GM12878 (cell line): ENCODE measurements at regions not wholly inside any gene's neighbourhood (a gene's known extent, or its start where the extent isn't known, plus 50 kb on each side); places are given as distances from the start of the nearest gene placed in this dataset.

Experiments used
- ATAC-seq: fragments of 200-7000 bp; cut with Tn5 transposase; 3 replicates; pipeline ENCODE4 v1.9.1; 2020; ENCODE audit warnings: mild to moderate bottlenecking, moderate library complexity
- BruUV-seq: library from RNA; stranded (reverse); fragments of 400-500 nt; replicated peaks from 2 replicates; lab custom pipeline; 2021; lab: Mats Ljungman, UMichigan
- CTCF ChIA-PET: fragments of 300-600 bp; sonication (Branson Sonifier 250); formaldehyde crosslinking; extraction: SDS; loops from one replicate; lab custom pipeline; 2021; ENCODE audit warnings: inconsistent platforms; lab: Yijun Ruan, JAX
- POLR2A ChIA-PET: fragments of 350-600 bp; formaldehyde crosslinking; extraction: SDS; loops from one replicate; lab custom pipeline; 2021; ENCODE audit warnings: inconsistent platforms; lab: Charles Lee
- RAD21 ChIA-PET: fragments of 300-600 bp; sonication (Branson Sonifier 250); formaldehyde crosslinking; loops from one replicate; lab custom pipeline; 2023; ENCODE audit warnings: antibody characterized with exemption; ENCODE audit not compliant: unreplicated experiment; lab: Charles Lee
- SMC1A ChIA-PET: fragments of 300-600 bp; sonication (Branson Sonifier 250); formaldehyde crosslinking; loops from one replicate; lab custom pipeline; 2023; ENCODE audit not compliant: unreplicated experiment, uncharacterized antibody; lab: Charles Lee
- DNase-seq: peaks from one replicate; pipeline ENCODE4 v3.0.0-alpha.2; 2011; ENCODE audit warnings: low read depth, low spot score
- FAIRE-seq: peaks from 3 replicates; lab custom pipeline; 2011; peaks lifted over from hg19 to GRCh38; lab: Jason Lieb, UNC
- H2AFZ ChIP-seq: 2 replicates; pipeline ENCODE4 v1.6.0; 2011; ENCODE audit warnings: low read depth, low read length, control low read depth; ENCODE audit not compliant: control insufficient read depth
- H3K27ac ChIP-seq: 2 replicates; pipeline ENCODE4 v1.5.1; 2011; ENCODE audit warnings: control low read depth; ENCODE audit not compliant: control insufficient read depth, insufficient read depth
- H3K27me3 ChIP-seq, 2 experiments: replicated peaks in 1 of 2; 2 replicates each; pipeline versions ENCODE4 v1.6.0 to v1.6.1; 2011; ENCODE audit warnings: low read length in 1 of 2; ENCODE audit not compliant: control insufficient read depth in 2 of 2, insufficient read depth in 2 of 2
- H3K36me3 ChIP-seq, 2 experiments: 2 replicates each; pipeline ENCODE4 v1.5.1; 2011; ENCODE audit warnings: low read length in 1 of 2; ENCODE audit not compliant: control insufficient read depth in 2 of 2, insufficient read depth in 2 of 2
- H3K4me1 ChIP-seq: 2 replicates; pipeline ENCODE4 v1.6.1; 2011; ENCODE audit warnings: mild to moderate bottlenecking, low read length, moderate library complexity, mixed read lengths; ENCODE audit not compliant: control insufficient read depth, insufficient read depth
- H3K4me2 ChIP-seq: 2 replicates; pipeline ENCODE4 v1.6.0; 2011; ENCODE audit warnings: control low read depth; ENCODE audit not compliant: control insufficient read depth, insufficient read depth
- H3K4me3 ChIP-seq: fragments of 200-600 bp; sonication (generic); 2 replicates; pipeline ENCODE4 v1.5.1; 2016
- H3K79me2 ChIP-seq: 2 replicates; pipeline ENCODE4 v1.6.0; 2011; ENCODE audit warnings: low read length; ENCODE audit not compliant: control insufficient read depth, insufficient read depth
- H3K9ac ChIP-seq: 2 replicates; pipeline ENCODE4 v1.8.0; 2011; ENCODE audit warnings: low read length, control low read depth, mixed read lengths; ENCODE audit not compliant: control insufficient read depth, insufficient read depth
- H3K9me3 ChIP-seq: replicated peaks from 3 replicates; pipeline ENCODE4 v1.5.1; 2011; ENCODE audit warnings: mild to moderate bottlenecking, low read length; ENCODE audit not compliant: control insufficient read depth, insufficient read depth
- H4K20me1 ChIP-seq: 2 replicates; pipeline ENCODE4 v1.6.0; 2011; ENCODE audit not compliant: control insufficient read depth, insufficient read depth
- CREB1 ChIP-seq: IDR thresholded peaks from 2 replicates; pipeline ENCODE4 v1.6.1; 2012; ENCODE audit warnings: low read depth, mild to moderate bottlenecking, inconsistent platforms
- GATAD2B ChIP-seq: fragments of 450-650 bp; conservative IDR thresholded peaks from 2 replicates; pipeline ENCODE4 v1.6.1; 2017; ENCODE audit warnings: low read depth, mild to moderate bottlenecking, moderate library complexity
- POLR2A ChIP-seq: IDR thresholded peaks from 2 replicates; pipeline ENCODE4 v1.6.1; 2011; ENCODE audit warnings: low read depth, mild to moderate bottlenecking, low read length
- RAD21 ChIP-seq: IDR thresholded peaks from 2 replicates; pipeline ENCODE4 v1.6.1; 2011; ENCODE audit warnings: mild to moderate bottlenecking, low read depth, low read length, moderate library complexity; ENCODE audit not compliant: insufficient read depth
- SMC3 ChIP-seq: IDR thresholded peaks from 2 replicates; pipeline ENCODE4 v1.6.1; 2011; ENCODE audit warnings: low read length, improper control_type of control experiment, borderline replicate concordance
- YY1 ChIP-seq: IDR thresholded peaks from 2 replicates; pipeline ENCODE4 v1.6.1; 2011; ENCODE audit warnings: low read depth, mild to moderate bottlenecking, low read length
- WGBS: methylation state at CpG from one replicate; pipeline ENCODE4 v1.1.6; 2016; ENCODE audit warnings: low lambda C conversion rate; ENCODE audit not compliant: insufficient replicate concordance, insufficient coverage; ENCODE audit errors: missing lambda C conversion rate; 5-methylcytosine and 5-hydroxymethylcytosine counted together
- in situ Hi-C: fragments of 300-500 bp; cut with MboI; formaldehyde crosslinking; loops from 9 replicates; pipeline ENCODE4 v1.14.3; 2018; ENCODE audit warnings: mixed read lengths
- intact Hi-C: fragments of 100-400 bp; cut with micrococcal nuclease; formaldehyde crosslinking; loops from one replicate; pipeline ENCODE4 v1.14.2; 2022; ENCODE audit not compliant: unreplicated experiment
- TF ChIP-seq, protein P1 (sequence below): fragments of 450-650 bp; IDR thresholded peaks from 2 replicates; pipeline ENCODE4 v1.6.1; 2017; ENCODE audit warnings: low read depth, mild to moderate bottlenecking, moderate library complexity
- TF ChIP-seq, protein P2 (sequence below), 3 experiments: IDR thresholded peaks in 2 of 3; conservative IDR thresholded peaks in 1 of 3; 2 replicates each; pipeline ENCODE4 v1.5.1; 2011; ENCODE audit warnings: low read depth in 3 of 3, low read length in 3 of 3, mild to moderate bottlenecking in 3 of 3, control low read depth in 2 of 3, moderate library complexity in 2 of 3, inconsistent platforms in 1 of 3, mixed read lengths in 1 of 3; ENCODE audit not compliant: control insufficient read depth in 2 of 3, insufficient read depth in 1 of 3; ENCODE audit errors: extremely low read depth in 1 of 3

DNA sequence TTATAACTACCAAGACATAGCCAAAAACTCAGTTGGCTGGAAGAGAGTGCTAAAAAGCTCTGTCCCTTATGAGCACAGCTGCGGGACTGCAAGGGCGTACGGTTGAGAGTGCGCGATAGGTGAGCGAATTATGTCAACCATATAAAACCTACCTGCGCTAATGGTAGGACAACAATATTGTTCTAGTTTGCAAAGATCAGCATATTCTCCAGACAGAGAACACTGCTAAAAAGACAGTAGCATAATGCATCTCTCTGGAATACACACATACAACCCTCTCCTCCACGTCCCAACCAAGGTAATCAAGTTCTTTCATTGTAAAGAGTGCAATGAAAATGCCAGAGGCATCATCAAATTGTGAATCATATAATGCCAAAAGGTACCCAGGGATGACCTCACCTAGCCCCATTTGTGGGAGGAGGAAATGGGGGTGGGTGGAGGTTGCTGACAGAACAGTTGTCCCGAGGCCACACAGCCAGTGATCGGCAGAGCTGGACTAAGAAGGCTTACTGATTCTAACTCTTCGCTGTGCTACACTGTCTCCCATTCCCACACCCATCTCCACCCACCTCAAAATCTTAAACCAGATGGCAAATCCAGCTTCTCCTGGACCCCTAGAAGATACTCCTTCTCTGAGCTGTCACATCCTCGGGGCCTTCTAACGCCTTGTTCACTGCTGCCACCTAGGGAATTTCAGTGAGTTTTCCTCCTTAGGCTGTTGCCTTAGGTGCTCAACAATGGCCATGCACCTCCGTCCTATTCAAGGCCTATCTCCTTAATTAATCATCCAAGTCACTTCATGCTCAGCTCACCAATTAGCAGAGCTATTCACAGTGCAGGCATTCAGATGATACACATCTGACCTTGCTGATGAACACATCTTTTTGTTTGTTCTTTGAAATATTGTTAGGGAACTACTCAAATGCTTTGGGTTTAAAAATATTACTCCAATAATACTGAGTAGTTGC lies 60.7 kb downstream of the RPL22L1 start:
- 71% methylated on average over 14 of the region's 14 CpGs for WGBS
- Histone ChIP-seq H3K4me1 (no peaks in the 10 kb centered on the region), H3K9me3 (no peaks in the 10 kb centered on the region)
- TF ChIP-seq RAD21: peak; percentile 61
- no peak for TF ChIP-seq POLR2A
- TF ChIP-seq, protein P1, sequence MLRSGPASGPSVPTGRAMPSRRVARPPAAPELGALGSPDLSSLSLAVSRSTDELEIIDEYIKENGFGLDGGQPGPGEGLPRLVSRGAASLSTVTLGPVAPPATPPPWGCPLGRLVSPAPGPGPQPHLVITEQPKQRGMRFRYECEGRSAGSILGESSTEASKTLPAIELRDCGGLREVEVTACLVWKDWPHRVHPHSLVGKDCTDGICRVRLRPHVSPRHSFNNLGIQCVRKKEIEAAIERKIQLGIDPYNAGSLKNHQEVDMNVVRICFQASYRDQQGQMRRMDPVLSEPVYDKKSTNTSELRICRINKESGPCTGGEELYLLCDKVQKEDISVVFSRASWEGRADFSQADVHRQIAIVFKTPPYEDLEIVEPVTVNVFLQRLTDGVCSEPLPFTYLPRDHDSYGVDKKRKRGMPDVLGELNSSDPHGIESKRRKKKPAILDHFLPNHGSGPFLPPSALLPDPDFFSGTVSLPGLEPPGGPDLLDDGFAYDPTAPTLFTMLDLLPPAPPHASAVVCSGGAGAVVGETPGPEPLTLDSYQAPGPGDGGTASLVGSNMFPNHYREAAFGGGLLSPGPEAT: no peak
- no peak for TF ChIP-seq CREB1
- peak; percentile 42; the same call in 1 of the 2 replicates for TF ChIP-seq SMC3
- no peak for TF ChIP-seq GATAD2B
- no peak for TF ChIP-seq YY1
- TF ChIP-seq, protein P2, sequence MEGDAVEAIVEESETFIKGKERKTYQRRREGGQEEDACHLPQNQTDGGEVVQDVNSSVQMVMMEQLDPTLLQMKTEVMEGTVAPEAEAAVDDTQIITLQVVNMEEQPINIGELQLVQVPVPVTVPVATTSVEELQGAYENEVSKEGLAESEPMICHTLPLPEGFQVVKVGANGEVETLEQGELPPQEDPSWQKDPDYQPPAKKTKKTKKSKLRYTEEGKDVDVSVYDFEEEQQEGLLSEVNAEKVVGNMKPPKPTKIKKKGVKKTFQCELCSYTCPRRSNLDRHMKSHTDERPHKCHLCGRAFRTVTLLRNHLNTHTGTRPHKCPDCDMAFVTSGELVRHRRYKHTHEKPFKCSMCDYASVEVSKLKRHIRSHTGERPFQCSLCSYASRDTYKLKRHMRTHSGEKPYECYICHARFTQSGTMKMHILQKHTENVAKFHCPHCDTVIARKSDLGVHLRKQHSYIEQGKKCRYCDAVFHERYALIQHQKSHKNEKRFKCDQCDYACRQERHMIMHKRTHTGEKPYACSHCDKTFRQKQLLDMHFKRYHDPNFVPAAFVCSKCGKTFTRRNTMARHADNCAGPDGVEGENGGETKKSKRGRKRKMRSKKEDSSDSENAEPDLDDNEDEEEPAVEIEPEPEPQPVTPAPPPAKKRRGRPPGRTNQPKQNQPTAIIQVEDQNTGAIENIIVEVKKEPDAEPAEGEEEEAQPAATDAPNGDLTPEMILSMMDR (IDR thresholded peaks at IDR 0.05 in 2 of 3, conservative IDR thresholded peaks at IDR 0.05 in 1 of 3; ENCODE audit: control insufficient read depth in 2 of 3, extremely low read depth in 1 of 3, insufficient read depth in 1 of 3, low read depth in 3 of 3, low read length in 3 of 3): peak; percentile 48 to 57 (median 53); a peak in 5 of 6 replicates
- TF ChIP-seq, all 136 proteins: peak for 3
- intact Hi-C loops (no loop called here), in situ Hi-C loops (no loop called here)
- FAIRE-seq (no peak), DNase-seq (no peak), ATAC-seq (peak; percentile 77)
- no TSS peak for BruUV-seq
- no peak overlapping the region for H3K27ac ChIP-seq
- H3K4me3 ChIP-seq: no peak overlapping the region
- no peak overlapping the region for H2AFZ ChIP-seq
- RAD21 ChIA-PET: interaction anchor here (0.9 to 4.8 kb wide), 2 partner anchors 396 to 500 kb away, joined by 4 to 110 read pairs; no protein-coding TSS in a partner anchor
- no peak overlapping the region for H3K9ac ChIP-seq
- H4K20me1 ChIP-seq: no peaks in the 10 kb centered on the region
- no peak overlapping the region for H3K4me2 ChIP-seq
- POLR2A ChIA-PET: no interaction called here
- SMC1A ChIA-PET: interaction anchor here (0.7 to 7.7 kb wide), 5 partner anchors 204 to 406 kb away, joined by 3 to 114 read pairs (median 3); partner anchors contain the start of gene CLDN11
- H3K79me2 ChIP-seq: no peaks in the 10 kb centered on the region
- no peaks in the 10 kb centered on the region for H3K36me3 ChIP-seq
- CTCF ChIA-PET: interaction anchor here (0.6 to 7.7 kb wide), 13 partner anchors 8 to 794 kb away, joined by 3 to 264 read pairs (median 3); partner anchors contain the start of gene CLDN11
- no peaks in the 10 kb centered on the region; a peak in 1 of 4 replicates for H3K27me3 ChIP-seq
